Heart right ventricle (tissue), 16 donors: ENCODE measurements at regions not wholly inside any gene's neighbourhood (a gene's known extent, or its start where the extent isn't known, plus 50 kb on each side); places are given as distances from the start of the nearest gene placed in this dataset.
"Not testable (repeated sequence)": the region's sequence is repeated elsewhere in the genome, so short reads cannot be mapped to it uniquely, and the experiment has no call there.

Experiments
- ATAC-seq, 8 donors: fragments of 200-7000 bp; cut with Tn5 transposase; one replicate each; pipeline ENCODE4 v1.9.1; 2020; ENCODE audit warnings: mild to moderate bottlenecking in 8 of 8, moderate library complexity in 8 of 8, moderate number of reproducible peaks in 1 of 8
- DNase-seq, 2 donors: peaks; one replicate each; pipeline ENCODE4 v3.0.0-alpha.2; 2020
- H3K27ac ChIP-seq, 10 donors: fragments of 200-600 bp; sonication (generic) in 2 of 10; one replicate each; pipeline versions ENCODE4 v1.5.0 to v1.8.0; 2020 to 2022; ENCODE audit warnings: mild to moderate bottlenecking in 3 of 10
- H3K27me3 ChIP-seq, 7 donors: fragments of 200-600 bp; one replicate each; pipeline ENCODE4 v1.8.0; 2021 to 2022; ENCODE audit warnings: mild to moderate bottlenecking in 2 of 7
- H3K36me3 ChIP-seq, 9 donors: fragments of 200-600 bp; sonication (generic) in 1 of 9; one replicate each; pipeline versions ENCODE4 v1.5.0 to v1.8.0; 2020 to 2022; ENCODE audit warnings: mild to moderate bottlenecking in 2 of 9
- H3K4me1 ChIP-seq, 9 donors: fragments of 200-600 bp; sonication (generic) in 1 of 9; one replicate each; pipeline versions ENCODE4 v1.5.0 to v1.8.0; 2020 to 2022; ENCODE audit warnings: mild to moderate bottlenecking in 4 of 9
- H3K4me3 ChIP-seq, 10 donors: fragments of 200-600 bp; sonication (generic) in 2 of 10; one replicate each; pipeline versions ENCODE4 v1.5.0 to v1.8.0; 2020 to 2022; ENCODE audit warnings: mild to moderate bottlenecking in 7 of 10, moderate library complexity in 2 of 10
- H3K9me3 ChIP-seq, 11 donors: fragments of 200-600 bp in 10 of 11; sonication (generic) in 2 of 11; one replicate each; pipeline versions ENCODE4 v1.5.0 to v1.8.0; 2013 to 2022; ENCODE audit warnings: mild to moderate bottlenecking in 2 of 11, control low read depth in 1 of 11, moderate library complexity in 1 of 11
- CTCF ChIP-seq, 9 donors: fragments of 200-600 bp; sonication (generic) in 2 of 9; IDR thresholded peaks; one replicate each; pipeline versions ENCODE4 v1.5.0 to v1.8.0; 2021 to 2022; ENCODE audit warnings: antibody characterized with exemption in 9 of 9, mild to moderate bottlenecking in 5 of 9, moderate library complexity in 1 of 9
- WGBS, 2 donors: extraction: QIAGEN DNeasy Blood & Tissue Kit; methylation state at CpG; one replicate each; pipeline ENCODE4 v1.1.7; 2013; ENCODE audit warnings: inconsistent platforms in 1 of 2; 5-methylcytosine and 5-hydroxymethylcytosine counted together
- intact Hi-C, 10 donors: fragments of 100-400 bp; cut with DNase I; formaldehyde crosslinking; loops; one replicate each; pipeline versions ENCODE4 v1.11.1 to v1.14.2; 2022
- donor health status: Arrhythmogenic right ventricular cardiomyopathy.
- donor health status: ischemic (EF 13 %, LVEDD 7.1; RV severe dilation, severe dysfunction).
- donor health status: healthy with polysubstance abuse.
- donor health status: DM: no; HTN: yes; CAD: no.
- donor health status: DM: no; HTN: no; CAD: no.
- donor health status: ischemic (EF 25% LVEDD 6.9; RV normal size, moderate dysfunction).
- donor health status: ischemic (EF 25% LVEDD 5.7; RV mildly dilated, moderate dysfunction).
- donor health status: healthy.
- donor health status: DM: yes; HTN: yes; CAD: no.
- donor health status: Ischemic cardiomyopathy.
- donor health status: ischemic (EF 35%, LVEDD 5.7; RV mildly dilated, moderate dysfunction).
- donor health status: nonischemic (EF 11% LVEDD 7.7; RV severe dilation, severe dysfunction).
- donor health status: DM: yes; HTN: yes; CAD: no.
- donor health status: PGD.
- donor health status: ischemic (EF 29% LVEDD 5.4; RV normal size, mild dysfunction).
- donor health status: nonischemic (EF 23%, LVEDD 6.1; RV moderate dilation, normal function).

GRCh38 chr15:92805080-92805690 lies 94.9 kb upstream of the CHD2 start:
- no peak for DNase-seq
- 94% methylated on average over 10 of the region's 10 CpGs for whole genome bisulfite sequencing, 2 donors
- peaks cover 3 to 75% (median 17%) of the 10 kb centered on the region in 9 donors for H3K4me1 ChIP-seq
- H3K9me3 ChIP-seq = peaks cover 0 to 5% (median 0%) of the 10 kb centered on the region in 11 donors
- no peak overlapping the region for H3K4me3 ChIP-seq
- TF ChIP-seq CTCF (IDR thresholded peaks at IDR 0.05) = no peak
- intact Hi-C loops = loop anchor here in 5 of 10 donors (5.0 to 10.0 kb wide), 5 partner anchors 97 to 210 kb away; partner anchors contain the start of gene CHD2 (in 3 of the 5)
- ATAC-seq = no peak
- H3K27ac ChIP-seq = peak overlapping the region in 7 of 10 donors; percentile 47 to 96 (median 75)
- H3K27me3 ChIP-seq = no peaks in the 10 kb centered on the region
- H3K36me3 ChIP-seq = no peaks in the 10 kb centered on the region

DNA sequence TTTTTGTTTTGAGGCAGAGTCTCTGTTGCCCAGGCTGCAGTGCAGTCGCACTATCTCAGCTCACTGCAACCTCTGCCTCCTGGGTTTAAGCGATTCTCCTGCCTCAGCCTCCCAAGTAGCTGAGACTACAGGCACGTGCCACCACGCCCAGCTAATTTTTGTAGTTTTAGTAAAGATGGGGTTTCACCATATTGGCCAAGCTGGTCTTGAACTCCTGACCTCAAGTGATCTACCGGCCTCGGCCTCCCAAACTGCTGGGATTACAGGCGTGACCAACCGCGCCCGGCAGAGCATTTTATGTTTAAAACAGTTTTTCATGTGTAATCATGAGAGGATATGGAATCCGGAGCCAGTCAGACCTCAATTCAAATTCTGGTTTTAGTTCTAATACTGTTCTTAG lies 94.0 kb upstream of the CHD2 start:
- 98% methylated on average over 11 of the region's 11 CpGs for WGBS, 2 donors
- H3K9me3 ChIP-seq, ATAC-seq, DNase-seq, H3K36me3 ChIP-seq, H3K4me3 ChIP-seq, H3K27me3 ChIP-seq: not testable (repeated sequence)
- intact Hi-C loops = loop anchor here in 5 of 10 donors (5.0 to 10.0 kb wide), 5 partner anchors 96 to 209 kb away; partner anchors contain the start of gene CHD2 (in 3 of the 5)
- H3K4me1 ChIP-seq = peaks cover 3 to 85% (median 27%) of the 10 kb centered on the region in 9 donors
- H3K27ac ChIP-seq = peak overlapping the region in 2 of 10 donors; percentile 71 to 96

DNA sequence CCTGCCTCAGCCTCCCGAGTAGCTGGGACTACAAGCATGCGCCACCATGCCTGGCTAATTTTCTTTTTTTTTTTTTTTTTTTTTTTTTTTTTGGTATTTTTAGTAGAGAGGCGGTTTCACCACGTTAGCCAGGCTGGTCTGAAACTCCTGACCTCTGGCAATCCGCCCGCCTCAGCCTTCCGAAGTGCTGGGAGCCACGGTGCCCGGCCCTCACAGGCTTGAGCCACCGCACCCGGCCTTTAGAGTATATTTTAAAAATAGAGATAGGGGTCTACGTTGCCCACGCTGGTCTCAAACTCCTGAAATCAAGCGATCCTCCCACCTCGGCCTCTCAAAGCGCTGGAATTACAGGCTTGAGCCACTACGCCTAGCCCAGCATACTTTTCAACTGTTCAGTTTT lies 93.4 kb upstream of the CHD2 start:
- DNase-seq = peak; percentile 16 to 40
- Histone ChIP-seq H3K27me3 (no peaks in the 10 kb centered on the region), H3K9me3 (peaks cover 0 to 5% (median 0%) of the 10 kb centered on the region in 11 donors), H3K4me3 (no peak overlapping the region), H3K4me1 (peaks cover 0 to 85% (median 26%) of the 10 kb centered on the region in 9 donors), H3K36me3 (no peaks in the 10 kb centered on the region), H3K27ac (peak overlapping the region in 5 of 10 donors; percentile 96 to 99 (median 97))
- no peak for TF ChIP-seq CTCF (IDR thresholded peaks at IDR 0.05)
- no peak for ATAC-seq
- 82 to 85% methylated on average over 16 to 17 of the region's 17 CpGs for WGBS, 2 donors
- intact Hi-C loops = loop anchor here in 5 of 10 donors (5.0 to 10.0 kb wide), 5 partner anchors 96 to 208 kb away; partner anchors contain the start of gene CHD2 (in 3 of the 5)

- Histone ChIP-seq H3K4me1 (peaks cover 0 to 77% (median 28%) of the 10 kb centered on the region in 9 donors), H3K36me3 (no peaks in the 10 kb centered on the region), H3K27ac (peak overlapping the region; percentile 96 to 99 (median 97)), H3K9me3 (peaks cover 0 to 5% (median 0%) of the 10 kb centered on the region in 11 donors), H3K4me3 (peak overlapping the region; percentile 33 to 73 (median 61)), H3K27me3 (no peaks in the 10 kb centered on the region)
- ATAC-seq = no peak
- intact Hi-C loops = loop anchor here in 7 of 10 donors (2.0 to 10.0 kb wide), 9 partner anchors 23 to 207 kb away; partner anchors contain the start of gene CHD2 (in 3 of the 7)
- peak in 1 of 2 donors; percentile 23 for DNase-seq
- WGBS, 2 donors = 43 to 49% methylated on average over 14 of the region's 14 CpGs
- no peak for TF ChIP-seq CTCF (IDR thresholded peaks at IDR 0.05)
These were observed 92.1 kb upstream of the CHD2 start for GRCh38 chr15:92807971-92808571.
